ENCODE measurements at regions not wholly inside any gene's neighbourhood (a gene's known extent, or its start where the extent isn't known, plus 50 kb on each side); places are given as distances from the start of the nearest gene placed in this dataset.

DNA sequence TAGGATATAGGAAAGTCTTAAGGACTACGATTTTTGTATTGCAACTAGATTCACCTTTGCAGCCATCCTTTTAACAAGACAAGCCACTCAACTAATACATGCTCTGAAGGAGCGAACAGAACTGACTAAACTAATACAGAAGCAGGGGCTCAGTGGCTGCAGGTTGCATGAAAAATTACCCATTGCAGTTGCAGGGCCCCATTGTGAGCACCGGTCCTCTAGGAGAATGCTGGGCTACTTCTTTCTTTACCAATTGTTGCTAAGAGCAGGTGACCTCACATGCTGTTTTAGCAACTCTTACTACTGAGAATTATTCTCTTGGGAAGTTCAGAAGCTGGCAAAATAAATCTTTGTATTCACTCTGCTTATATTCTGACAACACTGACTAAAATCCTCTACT lies 64.0 kb upstream of the ANKRD1 start:
- Histone ChIP-seq H3K36me3 (no peaks in the 10 kb centered on the region), H3K4me3 (ENCODE audit: low read depth in 1 of 2, low read length in 1 of 2) (no peak overlapping the region), H3K27me3 (no peaks in the 10 kb centered on the region), H3K9me3 (no peaks in the 10 kb centered on the region), H3K4me1 (ENCODE audit: control insufficient read depth in 1 of 2, insufficient read depth in 1 of 2, low read depth in 1 of 2, low read length in 1 of 2) (no peaks in the 10 kb centered on the region), H3K27ac (no peak overlapping the region)
- no peak for TF ChIP-seq CTCF (IDR thresholded peaks at IDR 0.05)

DNA sequence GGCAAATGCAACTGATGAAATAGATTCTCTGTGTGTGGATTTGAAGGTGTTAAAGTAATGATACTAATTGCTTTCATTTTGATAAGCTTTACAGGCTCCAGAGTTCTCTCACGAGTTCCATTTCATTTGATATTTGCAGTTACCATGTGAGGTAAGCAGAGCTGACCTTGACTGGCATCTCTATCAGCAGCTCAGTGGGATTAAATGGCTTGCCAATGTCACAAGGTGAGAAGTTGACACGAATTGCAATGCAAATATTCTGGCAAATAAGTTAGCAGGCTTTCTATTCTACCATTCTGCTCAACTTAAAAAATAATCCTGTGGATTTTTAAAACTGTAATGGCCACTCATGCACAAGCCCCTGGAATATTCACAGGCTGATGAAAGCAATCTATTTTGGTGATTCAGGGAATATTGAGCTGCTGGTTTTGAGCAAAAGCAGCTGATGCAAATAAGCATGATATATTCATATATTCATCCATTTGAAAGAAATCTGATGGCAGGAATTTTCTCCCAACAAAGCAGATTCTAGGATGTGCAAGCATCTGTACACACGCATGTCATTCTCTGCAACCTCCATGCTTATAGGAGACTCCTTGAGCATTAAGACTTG lies 64.5 kb upstream of the ANKRD1 start:
- no peaks in the 10 kb centered on the region for H3K36me3 ChIP-seq
- no peak for TF ChIP-seq CTCF (IDR thresholded peaks at IDR 0.05)
- no peak overlapping the region for H3K27ac ChIP-seq
- H3K4me1 ChIP-seq (ENCODE audit: control insufficient read depth in 1 of 2, insufficient read depth in 1 of 2, low read depth in 1 of 2, low read length in 1 of 2): no peaks in the 10 kb centered on the region
- H3K4me3 ChIP-seq (ENCODE audit: low read depth in 1 of 2, low read length in 1 of 2): no peak overlapping the region
- H3K27me3 ChIP-seq: no peaks in the 10 kb centered on the region
- no peaks in the 10 kb centered on the region for H3K9me3 ChIP-seq

DNA sequence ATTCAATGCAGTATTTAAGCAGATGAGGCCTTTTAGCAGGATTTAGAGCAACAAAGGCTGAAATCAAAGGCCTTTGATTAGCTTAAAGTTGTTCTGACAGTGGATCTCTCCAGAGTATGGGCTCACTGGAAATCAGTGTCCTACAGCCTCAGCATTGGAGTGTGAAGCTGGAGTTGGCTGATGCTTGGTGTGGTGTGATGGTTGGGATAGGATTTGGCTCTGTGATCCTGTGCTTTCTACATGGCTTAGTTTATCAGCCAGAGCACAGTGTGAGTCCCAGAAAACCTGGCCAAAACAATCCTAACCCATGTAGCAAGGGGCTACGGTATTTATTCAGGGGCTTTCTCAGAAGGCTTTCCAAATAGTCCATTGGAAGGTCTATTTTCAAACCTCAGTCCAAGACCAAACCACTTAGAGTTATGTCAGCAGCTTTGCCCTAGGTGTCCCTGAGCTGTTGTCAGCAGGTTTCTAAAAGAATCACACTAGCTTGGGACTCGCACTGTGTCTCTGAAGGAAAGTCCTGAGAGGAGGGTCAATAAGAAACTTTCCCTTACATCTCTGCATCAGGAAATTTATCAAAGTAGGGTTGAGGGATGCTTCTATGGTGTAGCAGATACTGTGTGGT lies 65.4 kb upstream of the ANKRD1 start:
- Histone ChIP-seq H3K4me1 (ENCODE audit: control insufficient read depth in 1 of 2, insufficient read depth in 1 of 2, low read depth in 1 of 2, low read length in 1 of 2) (no peaks in the 10 kb centered on the region), H3K36me3 (no peaks in the 10 kb centered on the region), H3K4me3 (ENCODE audit: low read depth in 1 of 2, low read length in 1 of 2) (no peak overlapping the region), H3K27ac (no peak overlapping the region), H3K9me3 (no peaks in the 10 kb centered on the region), H3K27me3 (no peaks in the 10 kb centered on the region)
- TF ChIP-seq CTCF (IDR thresholded peaks at IDR 0.05): no peak

DNA sequence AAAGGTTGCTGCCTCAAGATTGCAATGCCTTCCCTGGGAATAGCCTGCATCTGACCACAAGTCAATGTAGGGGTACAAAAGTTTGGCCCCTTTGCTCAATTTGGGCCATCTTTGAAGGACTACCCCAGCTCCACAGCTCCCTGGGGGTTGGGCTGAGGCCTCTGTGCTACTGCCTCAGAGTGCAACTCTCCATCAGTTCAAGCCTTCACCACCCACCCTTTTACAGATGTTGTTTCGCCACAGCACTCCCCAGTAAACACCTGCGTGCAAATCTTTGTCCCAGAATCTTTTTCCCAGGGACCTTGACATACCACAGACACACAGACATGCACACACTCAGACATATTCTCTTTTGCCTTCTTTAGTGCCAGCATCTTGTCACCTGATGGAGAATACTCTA lies 66.0 kb upstream of the ANKRD1 start:
- no peak for TF ChIP-seq CTCF (IDR thresholded peaks at IDR 0.05)
- Histone ChIP-seq H3K4me3 (ENCODE audit: low read depth in 1 of 2, low read length in 1 of 2) (no peak overlapping the region), H3K4me1 (ENCODE audit: control insufficient read depth in 1 of 2, insufficient read depth in 1 of 2, low read depth in 1 of 2, low read length in 1 of 2) (no peaks in the 10 kb centered on the region), H3K27me3 (no peaks in the 10 kb centered on the region), H3K36me3 (no peaks in the 10 kb centered on the region), H3K27ac (no peak overlapping the region), H3K9me3 (no peaks in the 10 kb centered on the region)

DNA sequence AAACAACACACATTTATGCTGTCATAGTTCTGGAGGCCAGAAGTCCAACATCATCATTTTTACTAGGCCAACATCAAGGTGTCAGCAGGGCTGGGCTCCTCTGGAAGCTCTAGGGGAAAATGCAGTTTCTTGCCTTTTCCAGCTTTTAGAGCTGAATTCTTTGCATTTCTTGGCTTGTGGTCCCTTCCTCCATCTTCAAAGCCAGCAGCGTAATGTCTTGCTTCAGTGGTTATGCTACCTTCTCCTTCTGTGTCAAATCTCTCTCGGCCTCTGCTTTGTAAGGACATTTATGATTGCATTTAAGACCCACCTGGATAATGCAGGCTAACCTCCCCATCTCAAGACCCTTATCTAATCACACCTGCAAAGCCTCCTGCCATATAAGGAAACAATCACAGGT lies 66.5 kb upstream of the ANKRD1 start:
- no peak overlapping the region for H3K4me3 ChIP-seq (ENCODE audit: low read depth in 1 of 2, low read length in 1 of 2)
- no peaks in the 10 kb centered on the region for H3K27me3 ChIP-seq
- H3K27ac ChIP-seq: no peak overlapping the region
- H3K9me3 ChIP-seq: no peaks in the 10 kb centered on the region
- H3K4me1 ChIP-seq (ENCODE audit: control insufficient read depth in 1 of 2, insufficient read depth in 1 of 2, low read depth in 1 of 2, low read length in 1 of 2): no peaks in the 10 kb centered on the region
- TF ChIP-seq CTCF (IDR thresholded peaks at IDR 0.05): no peak
- H3K36me3 ChIP-seq: no peaks in the 10 kb centered on the region
